Ishikawa (cell line): ENCODE measurements at regions not wholly inside any gene's neighbourhood (a gene's known extent, or its start where the extent isn't known, plus 50 kb on each side); places are given as distances from the start of the nearest gene placed in this dataset.

Experiments used
- CEBPB ChIP-seq: IDR thresholded peaks from 2 replicates; pipeline ENCODE4 v1.6.1; 2012
- CREB1 ChIP-seq: IDR thresholded peaks from 2 replicates; pipeline ENCODE4 v1.6.1; 2012; ENCODE audit warnings: low read depth
- EGR1 ChIP-seq: IDR thresholded peaks from 2 replicates; pipeline ENCODE4 v1.6.1; 2012
- EP300 ChIP-seq: IDR thresholded peaks from 2 replicates; pipeline ENCODE4 v1.6.1; 2012; ENCODE audit warnings: borderline replicate concordance
- MAX ChIP-seq: IDR thresholded peaks from 2 replicates; pipeline ENCODE4 v1.6.1; 2012
- NFIC ChIP-seq: IDR thresholded peaks from 2 replicates; pipeline ENCODE4 v1.6.1; 2012
- RAD21 ChIP-seq: IDR thresholded peaks from 2 replicates; pipeline ENCODE4 v1.6.1; 2012; ENCODE audit warnings: low read depth
- REST ChIP-seq: IDR thresholded peaks from 2 replicates; pipeline ENCODE4 v1.6.1; 2012; ENCODE audit warnings: low read depth, mild to moderate bottlenecking
- TAF1 ChIP-seq: IDR thresholded peaks from 2 replicates; pipeline ENCODE4 v1.6.1; 2012; ENCODE audit warnings: low read depth, mild to moderate bottlenecking
- TCF12 ChIP-seq: IDR thresholded peaks from 2 replicates; pipeline ENCODE4 v1.6.1; 2012; ENCODE audit warnings: low read depth
- TEAD4 ChIP-seq: IDR thresholded peaks from 2 replicates; pipeline ENCODE4 v1.6.1; 2012
- USF1 ChIP-seq: IDR thresholded peaks from 2 replicates; pipeline ENCODE4 v1.6.1; 2012
- YY1 ChIP-seq: IDR thresholded peaks from 2 replicates; pipeline ENCODE4 v1.6.1; 2012; ENCODE audit warnings: low read depth

- TF ChIP-seq EP300 (no peak), CEBPB (no peak), YY1 (no peak), REST (no peak), RAD21 (no peak), CREB1 (no peak), NFIC (no peak), USF1 (no peak), MAX (no peak), EGR1 (no peak), TEAD4 (no peak), TAF1 (no peak), TCF12 (no peak)
Measured at GRCh38 chr11:97745515-97746050, 1275.2 kb upstream of the CNTN5 start.
